ENCODE measurements at regions not wholly inside any gene's neighbourhood (a gene's known extent, or its start where the extent isn't known, plus 50 kb on each side); places are given as distances from the start of the nearest gene placed in this dataset.

- TF ChIP-seq EED (IDR thresholded peaks at IDR 0.05; ENCODE audit: low read depth): no peak
- TF ChIP-seq NFIC (IDR thresholded peaks at IDR 0.05; ENCODE audit: low read depth, low read length): no peak
- TF ChIP-seq JUND (IDR thresholded peaks at IDR 0.05; ENCODE audit: low read depth, low read length): no peak
- TF ChIP-seq POLR2A (IDR thresholded peaks at IDR 0.05; ENCODE audit: low read depth, low read length): no peak
- TF ChIP-seq MXI1 (IDR thresholded peaks at IDR 0.05; ENCODE audit: low read depth, low read length): no peak
- no peak for TF ChIP-seq CEBPB (IDR thresholded peaks at IDR 0.05; ENCODE audit: borderline replicate concordance in 1 of 2, low read depth in 2 of 2, low read length in 2 of 2)
Measured at GRCh38 chr15:61640756-61641155, 411.7 kb upstream of the RORA start.
